Stimulated activated CD8-positive, alpha-beta memory T cell treated with anti-CD3 and anti-CD28 coated beads, Interleukin-4, amount 100 ng/mL, for 4 hours (primary cell): ENCODE measurements at regions not wholly inside any gene's neighbourhood (a gene's known extent, or its start where the extent isn't known, plus 50 kb on each side); places are given as distances from the start of the nearest gene placed in this dataset.

ENCODE experiments used
- DNase-seq, 2 donors: peaks; one replicate each; pipeline ENCODE4 v3.0.0-alpha.2; 2020; ENCODE audit warnings: low read depth in 2 of 2, low spot score in 1 of 2

- DNase-seq: no peak
Measured at GRCh38 chr2:16180631-16181030, 240.3 kb downstream of the MYCN start.

- DNase-seq: no peak
Measured at GRCh38 chr2:16179701-16180416, 239.5 kb downstream of the MYCN start.

GRCh38 chr2:16178551-16179130, 238.3 kb downstream of the MYCN start:
- DNase-seq: no peak

GRCh38 chr2:16177671-16178180, 237.4 kb downstream of the MYCN start:
- no peak for DNase-seq

GRCh38 chr2:16176971-16177480, 236.7 kb downstream of the MYCN start:
- DNase-seq: no peak

GRCh38 chr2:16175247-16175825, 235.0 kb downstream of the MYCN start:
- no peak for DNase-seq

- no peak for DNase-seq
Measured at GRCh38 chr2:16174693-16175045, 234.3 kb downstream of the MYCN start.

- DNase-seq: no peak
Measured at GRCh38 chr2:16173893-16174692, 233.7 kb downstream of the MYCN start.

GRCh38 chr2:16172324-16173175, 232.2 kb downstream of the MYCN start:
- no peak for DNase-seq

GRCh38 chr2:16171425-16171920, 231.1 kb downstream of the MYCN start:
- DNase-seq: no peak

- DNase-seq: no peak
Measured at GRCh38 chr2:16170675-16171424, 230.5 kb downstream of the MYCN start.

GRCh38 chr2:16169381-16169960, 229.1 kb downstream of the MYCN start:
- DNase-seq: no peak

- no peak for DNase-seq
Measured at GRCh38 chr2:16168506-16169264, 228.3 kb downstream of the MYCN start.

- no peak for DNase-seq
Measured at GRCh38 chr2:16167870-16168426, 227.6 kb downstream of the MYCN start.

GRCh38 chr2:16167451-16167861, 227.1 kb downstream of the MYCN start:
- no peak for DNase-seq

- DNase-seq: no peak
Measured at GRCh38 chr2:16166327-16166981, 226.1 kb downstream of the MYCN start.

- no peak for DNase-seq
Measured at GRCh38 chr2:16165518-16166326, 225.4 kb downstream of the MYCN start.
